Suppressor macrophage treated with lipopolysaccharide for 4 hours (primary cell): ENCODE measurements at regions not wholly inside any gene's neighbourhood (a gene's known extent, or its start where the extent isn't known, plus 50 kb on each side); places are given as distances from the start of the nearest gene placed in this dataset.
A peak's percentile ranks its signal among the peaks of the same experiment; 100 is the strongest.
"Not testable (repeated sequence)": the region's sequence is repeated elsewhere in the genome, so short reads cannot be mapped to it uniquely, and the experiment has no call there.

ENCODE experiments used
- DNase-seq: peaks from one replicate; pipeline ENCODE4 v3.0.0-alpha.2; 2020

- DNase-seq, result no peak
Observed at GRCh38 chr10:113473011-113473410, 79.8 kb upstream of the HABP2 start.

GRCh38 chr10:113473851-113474250, 79.0 kb upstream of the HABP2 start:
- DNase-seq, result no peak

GRCh38 chr10:113474752-113475151, 78.1 kb upstream of the HABP2 start:
- no peak for DNase-seq

- DNase-seq, result no peak
Observed at GRCh38 chr10:113475381-113475807, 77.5 kb upstream of the HABP2 start.

GRCh38 chr10:113476191-113476590, 76.7 kb upstream of the HABP2 start:
- no peak for DNase-seq

GRCh38 chr10:113476673-113477072, 76.2 kb upstream of the HABP2 start:
- no peak for DNase-seq

- DNase-seq, result no peak
Observed at GRCh38 chr10:113477451-113477850, 75.4 kb upstream of the HABP2 start.

- no peak for DNase-seq
Observed at GRCh38 chr10:113479346-113480080, 73.3 kb upstream of the HABP2 start.

GRCh38 chr10:113480081-113480360, 72.8 kb upstream of the HABP2 start:
- DNase-seq, result no peak

- no peak for DNase-seq
Observed at GRCh38 chr10:113480851-113481502, 71.9 kb upstream of the HABP2 start.

GRCh38 chr10:113484487-113484886, 68.4 kb upstream of the HABP2 start:
- DNase-seq, result no peak

GRCh38 chr10:113485736-113486135, 67.1 kb upstream of the HABP2 start:
- no peak for DNase-seq

- no peak for DNase-seq
Observed at GRCh38 chr10:113486531-113486930, 66.3 kb upstream of the HABP2 start.

GRCh38 chr10:113487154-113487553, 65.7 kb upstream of the HABP2 start:
- no peak for DNase-seq

GRCh38 chr10:113488186-113488585, 64.7 kb upstream of the HABP2 start:
- DNase-seq, result no peak

GRCh38 chr10:113489522-113489921, 63.3 kb upstream of the HABP2 start:
- DNase-seq, result not testable (repeated sequence)

- DNase-seq, result no peak
Observed at GRCh38 chr10:113491967-113492565, 60.8 kb upstream of the HABP2 start.

GRCh38 chr10:113493195-113493594, 59.7 kb upstream of the HABP2 start:
- peak; percentile 23 for DNase-seq

- DNase-seq, result no peak
Observed at GRCh38 chr10:113493882-113494301, 59.0 kb upstream of the HABP2 start.

- DNase-seq, result no peak
Observed at GRCh38 chr10:113494761-113495160, 58.1 kb upstream of the HABP2 start.

- DNase-seq, result no peak
Observed at GRCh38 chr10:113495553-113495952, 57.3 kb upstream of the HABP2 start.

GRCh38 chr10:113496111-113497109, 56.4 kb upstream of the HABP2 start:
- DNase-seq, result no peak

- DNase-seq, result peak; percentile 45
Observed at GRCh38 chr10:113497198-113497597, 55.7 kb upstream of the HABP2 start.
